Keratinocyte (primary cell): ENCODE measurements at regions not wholly inside any gene's neighbourhood (a gene's known extent, or its start where the extent isn't known, plus 50 kb on each side); places are given as distances from the start of the nearest gene placed in this dataset.

Experiments used
- DNase-seq: peaks from one replicate; pipeline ENCODE4 v3.0.0-alpha.2; 2011; ENCODE audit warnings: low read depth, missing footprints, low spot score
- FAIRE-seq: peaks from 2 replicates; lab custom pipeline; 2011; peaks lifted over from hg19 to GRCh38; lab: Jason Lieb, UNC
- H2AFZ ChIP-seq: 2 replicates; pipeline ENCODE4 v1.6.0; 2012; ENCODE audit warnings: low read length, control low read depth, inconsistent platforms; ENCODE audit not compliant: control insufficient read depth
- H3K27ac ChIP-seq: 2 replicates; pipeline ENCODE4 v1.5.1; 2011; ENCODE audit warnings: low read length; ENCODE audit not compliant: control insufficient read depth, insufficient read depth
- H3K27me3 ChIP-seq: 3 replicates; pipeline ENCODE4 v1.6.0; 2011; ENCODE audit warnings: low read length; ENCODE audit not compliant: control insufficient read depth, insufficient read depth; ENCODE audit errors: extremely low read depth
- H3K36me3 ChIP-seq, 2 experiments: 2 replicates in 1 of 2; 3 replicates in 1 of 2; pipeline ENCODE4 v1.5.1; 2011; ENCODE audit warnings: low read length in 2 of 2, mild to moderate bottlenecking in 1 of 2; ENCODE audit not compliant: control insufficient read depth in 2 of 2, insufficient read depth in 2 of 2; ENCODE audit errors: extremely low read depth in 1 of 2
- H3K4me1 ChIP-seq: 3 replicates; pipeline ENCODE4 v1.5.1; 2011; ENCODE audit warnings: low read length; ENCODE audit not compliant: control insufficient read depth, insufficient read depth; ENCODE audit errors: extremely low read depth
- H3K4me2 ChIP-seq: 3 replicates; pipeline ENCODE4 v1.6.0; 2011; ENCODE audit warnings: low read depth, low read length; ENCODE audit not compliant: control insufficient read depth, insufficient read depth; ENCODE audit errors: extremely low read depth
- H3K4me3 ChIP-seq, 3 experiments: fragments of 200-600 bp in 1 of 3; sonication (generic) in 1 of 3; 2 replicates in 2 of 3; 3 replicates in 1 of 3; pipeline ENCODE4 v1.5.1; 2011 to 2016; ENCODE audit warnings: low read length in 3 of 3, mild to moderate bottlenecking in 3 of 3, control low read depth in 2 of 3, inconsistent platforms in 1 of 3, low read depth in 1 of 3, mixed read lengths in 1 of 3, mixed run types in 1 of 3, moderate library complexity in 1 of 3; ENCODE audit not compliant: control insufficient read depth in 2 of 3, insufficient read depth in 2 of 3; ENCODE audit errors: extremely low read depth in 1 of 3
- H3K79me2 ChIP-seq: 2 replicates; pipeline ENCODE4 v1.6.0; 2012; ENCODE audit warnings: low read length; ENCODE audit not compliant: control insufficient read depth, insufficient read depth
- H3K9ac ChIP-seq: 3 replicates; pipeline ENCODE4 v1.6.0; 2011; ENCODE audit warnings: low read length; ENCODE audit not compliant: control insufficient read depth, insufficient read depth; ENCODE audit errors: extremely low read depth
- H3K9me1 ChIP-seq: 3 replicates; pipeline ENCODE4 v1.6.0; 2011; ENCODE audit warnings: low read length; ENCODE audit not compliant: control insufficient read depth, insufficient read depth; ENCODE audit errors: extremely low read depth
- H3K9me3 ChIP-seq: 2 replicates; pipeline ENCODE4 v1.5.1; 2012; ENCODE audit warnings: low read depth, low read length; ENCODE audit not compliant: control insufficient read depth
- H4K20me1 ChIP-seq: 3 replicates; pipeline ENCODE4 v1.6.0; 2011; ENCODE audit warnings: low read length; ENCODE audit not compliant: control insufficient read depth, insufficient read depth; ENCODE audit errors: extremely low read depth
- EZH2 ChIP-seq: IDR thresholded peaks from one replicate; pipeline ENCODE4 v1.6.1; 2012; ENCODE audit warnings: inconsistent platforms, mild to moderate bottlenecking, low read length, moderate library complexity
- dilution Hi-C: fragments of 300-500 bp; cut with MboI; formaldehyde crosslinking; loops from one replicate; pipeline ENCODE4 v1.7.0; 2020; ENCODE audit warnings: low sequenced_read_pairs; ENCODE audit not compliant: extremely low pct_ligation_motif_present
- TF ChIP-seq, protein P1 (sequence below), 3 experiments: IDR thresholded peaks in 1 of 3; conservative IDR thresholded peaks in 1 of 3; optimal IDR thresholded peaks in 1 of 3; 2 replicates in 2 of 3; 3 replicates in 1 of 3; pipeline versions ENCODE3 to v1.5.1; 2011; ENCODE audit warnings: low read length in 3 of 3, mild to moderate bottlenecking in 3 of 3, moderate library complexity in 2 of 3, control low read depth in 1 of 3, inconsistent platforms in 1 of 3; ENCODE audit not compliant: insufficient read depth in 2 of 3; ENCODE audit errors: extremely low read depth in 1 of 3

GRCh38 chrX:30967516-30967915 is 78.5 kb upstream of the TAB3 start:
- Histone ChIP-seq H3K9me3 (no peaks in the 10 kb centered on the region), H3K27ac (no peak overlapping the region), H3K4me2 (no peak overlapping the region), H4K20me1 (no peaks in the 10 kb centered on the region), H2AFZ (no peak overlapping the region), H3K79me2 (no peaks in the 10 kb centered on the region), H3K9me1 (no peaks in the 10 kb centered on the region), H3K9ac (no peak overlapping the region), H3K27me3 (no peaks in the 10 kb centered on the region), H3K4me1 (no peaks in the 10 kb centered on the region), H3K36me3 (no peaks in the 10 kb centered on the region), H3K4me3 (no peak overlapping the region)
- FAIRE-seq, result no peak
- no peak for TF ChIP-seq EZH2
- TF ChIP-seq, protein P1, sequence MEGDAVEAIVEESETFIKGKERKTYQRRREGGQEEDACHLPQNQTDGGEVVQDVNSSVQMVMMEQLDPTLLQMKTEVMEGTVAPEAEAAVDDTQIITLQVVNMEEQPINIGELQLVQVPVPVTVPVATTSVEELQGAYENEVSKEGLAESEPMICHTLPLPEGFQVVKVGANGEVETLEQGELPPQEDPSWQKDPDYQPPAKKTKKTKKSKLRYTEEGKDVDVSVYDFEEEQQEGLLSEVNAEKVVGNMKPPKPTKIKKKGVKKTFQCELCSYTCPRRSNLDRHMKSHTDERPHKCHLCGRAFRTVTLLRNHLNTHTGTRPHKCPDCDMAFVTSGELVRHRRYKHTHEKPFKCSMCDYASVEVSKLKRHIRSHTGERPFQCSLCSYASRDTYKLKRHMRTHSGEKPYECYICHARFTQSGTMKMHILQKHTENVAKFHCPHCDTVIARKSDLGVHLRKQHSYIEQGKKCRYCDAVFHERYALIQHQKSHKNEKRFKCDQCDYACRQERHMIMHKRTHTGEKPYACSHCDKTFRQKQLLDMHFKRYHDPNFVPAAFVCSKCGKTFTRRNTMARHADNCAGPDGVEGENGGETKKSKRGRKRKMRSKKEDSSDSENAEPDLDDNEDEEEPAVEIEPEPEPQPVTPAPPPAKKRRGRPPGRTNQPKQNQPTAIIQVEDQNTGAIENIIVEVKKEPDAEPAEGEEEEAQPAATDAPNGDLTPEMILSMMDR (optimal IDR thresholded peaks at IDR 0.05 in 1 of 3, IDR thresholded peaks at IDR 0.05 in 1 of 3, conservative IDR thresholded peaks at IDR 0.05 in 1 of 3; ENCODE audit: extremely low read depth in 1 of 3, insufficient read depth in 2 of 3, low read length in 3 of 3), result no peak
- no peak for DNase-seq
- dilution Hi-C loops, result no loop called here

DNA sequence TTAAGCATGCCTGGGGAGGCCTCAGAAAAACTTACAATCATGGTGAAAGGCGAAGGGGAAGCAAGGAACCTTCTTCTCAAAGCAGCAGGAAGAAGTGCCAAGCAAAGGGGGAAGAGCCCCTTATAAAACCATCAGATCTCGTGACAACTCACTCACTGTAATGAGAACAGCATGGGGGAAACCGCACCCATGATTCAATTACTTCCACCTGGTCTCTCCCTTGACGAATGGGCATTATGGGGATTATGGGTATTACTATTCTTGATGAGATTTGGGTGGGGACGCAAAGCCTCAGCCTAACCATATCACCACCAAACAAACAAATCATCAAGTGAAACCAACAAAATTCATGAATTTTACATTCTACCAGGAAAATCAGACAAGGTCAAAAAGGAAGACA is 76.7 kb upstream of the TAB3 start:
- H3K9me1 ChIP-seq, result no peaks in the 10 kb centered on the region
- no peaks in the 10 kb centered on the region for H4K20me1 ChIP-seq
- dilution Hi-C loops, result no loop called here
- H2AFZ ChIP-seq, result no peak overlapping the region
- DNase-seq (no peak), FAIRE-seq (no peak)
- no peak overlapping the region for H3K4me3 ChIP-seq
- no peaks in the 10 kb centered on the region for H3K4me1 ChIP-seq
- no peaks in the 10 kb centered on the region for H3K9me3 ChIP-seq
- TF ChIP-seq, protein P1 (optimal IDR thresholded peaks at IDR 0.05 in 1 of 3, IDR thresholded peaks at IDR 0.05 in 1 of 3, conservative IDR thresholded peaks at IDR 0.05 in 1 of 3; ENCODE audit: extremely low read depth in 1 of 3, insufficient read depth in 2 of 3, low read length in 3 of 3), result no peak
- no peak for TF ChIP-seq EZH2
- H3K4me2 ChIP-seq, result no peak overlapping the region
- no peaks in the 10 kb centered on the region for H3K36me3 ChIP-seq
- no peaks in the 10 kb centered on the region for H3K27me3 ChIP-seq
- no peak overlapping the region for H3K27ac ChIP-seq
- H3K9ac ChIP-seq, result no peak overlapping the region
- no peaks in the 10 kb centered on the region for H3K79me2 ChIP-seq
